ENCODE measurements at regions not wholly inside any gene's neighbourhood (a gene's known extent, or its start where the extent isn't known, plus 50 kb on each side); places are given as distances from the start of the nearest gene placed in this dataset.
"Not testable (repeated sequence)": the region's sequence is repeated elsewhere in the genome, so short reads cannot be mapped to it uniquely, and the experiment has no call there.

DNA sequence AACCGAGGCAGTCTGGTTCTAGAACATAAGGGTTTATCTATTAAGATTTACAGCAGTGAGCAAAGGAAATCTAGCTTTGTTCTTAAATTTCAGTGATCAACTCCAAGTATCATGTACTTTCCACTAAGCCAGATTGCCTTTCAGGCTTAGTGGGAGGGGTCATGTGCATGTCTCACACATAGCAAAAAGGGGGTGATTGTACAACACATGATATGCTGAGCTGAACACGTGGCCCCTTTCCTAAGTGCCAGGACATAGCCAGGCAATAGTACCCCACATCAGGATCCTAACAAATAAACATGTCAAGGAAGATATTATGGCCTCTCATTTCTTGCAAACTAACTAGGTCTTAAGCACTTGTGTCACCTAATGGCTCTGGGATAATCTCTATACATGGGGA lies 347.2 kb downstream of the C12orf75 start:
- H3K27ac ChIP-seq: no peak overlapping the region
- peaks cover under 1% of the 10 kb centered on the region for H3K4me1 ChIP-seq (ENCODE audit: insufficient read depth)
- no peaks in the 10 kb centered on the region for H3K27me3 ChIP-seq
- WGBS, 3 donors: 51 to 55% (median 55%) methylated on average over 2 of the region's 2 CpGs
- H3K4me3 ChIP-seq: no peak overlapping the region
- no peak for TF ChIP-seq POLR2A (IDR thresholded peaks at IDR 0.05)
- TF ChIP-seq, protein P1, sequence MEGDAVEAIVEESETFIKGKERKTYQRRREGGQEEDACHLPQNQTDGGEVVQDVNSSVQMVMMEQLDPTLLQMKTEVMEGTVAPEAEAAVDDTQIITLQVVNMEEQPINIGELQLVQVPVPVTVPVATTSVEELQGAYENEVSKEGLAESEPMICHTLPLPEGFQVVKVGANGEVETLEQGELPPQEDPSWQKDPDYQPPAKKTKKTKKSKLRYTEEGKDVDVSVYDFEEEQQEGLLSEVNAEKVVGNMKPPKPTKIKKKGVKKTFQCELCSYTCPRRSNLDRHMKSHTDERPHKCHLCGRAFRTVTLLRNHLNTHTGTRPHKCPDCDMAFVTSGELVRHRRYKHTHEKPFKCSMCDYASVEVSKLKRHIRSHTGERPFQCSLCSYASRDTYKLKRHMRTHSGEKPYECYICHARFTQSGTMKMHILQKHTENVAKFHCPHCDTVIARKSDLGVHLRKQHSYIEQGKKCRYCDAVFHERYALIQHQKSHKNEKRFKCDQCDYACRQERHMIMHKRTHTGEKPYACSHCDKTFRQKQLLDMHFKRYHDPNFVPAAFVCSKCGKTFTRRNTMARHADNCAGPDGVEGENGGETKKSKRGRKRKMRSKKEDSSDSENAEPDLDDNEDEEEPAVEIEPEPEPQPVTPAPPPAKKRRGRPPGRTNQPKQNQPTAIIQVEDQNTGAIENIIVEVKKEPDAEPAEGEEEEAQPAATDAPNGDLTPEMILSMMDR (IDR thresholded peaks at IDR 0.05): no peak
- no peak for TF ChIP-seq EP300 (IDR thresholded peaks at IDR 0.05)
- intact Hi-C loops (cut with DNase I): no loop called here
- DNase-seq: no peak
- no peaks in the 10 kb centered on the region for H3K36me3 ChIP-seq
- H3K9me3 ChIP-seq: no peaks in the 10 kb centered on the region

DNA sequence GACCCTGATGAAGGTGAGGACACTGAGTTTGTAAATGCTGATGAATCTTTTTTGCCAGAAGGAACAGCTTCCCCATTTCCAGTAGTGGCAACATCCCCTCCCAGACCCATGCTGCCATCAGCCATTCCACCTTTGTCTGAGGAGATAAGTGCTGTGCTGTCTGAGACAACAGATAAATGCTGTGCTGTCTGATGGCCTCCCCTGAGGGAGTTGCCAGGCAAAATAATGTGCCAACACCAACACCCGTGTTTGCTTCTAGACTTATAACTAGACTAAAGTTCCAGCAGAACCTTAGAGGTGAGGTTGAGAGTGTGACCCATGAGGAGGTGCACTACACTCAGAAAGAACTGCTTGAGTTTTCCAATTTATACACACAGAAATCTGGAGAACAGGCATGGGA lies 349.5 kb downstream of the C12orf75 start:
- no peak for TF ChIP-seq EP300 (IDR thresholded peaks at IDR 0.05)
- no peak for TF ChIP-seq POLR2A (IDR thresholded peaks at IDR 0.05)
- TF ChIP-seq, protein P1 (IDR thresholded peaks at IDR 0.05): no peak
- Histone ChIP-seq H3K4me3 (no peak overlapping the region), H3K27me3 (no peaks in the 10 kb centered on the region), H3K36me3 (no peaks in the 10 kb centered on the region), H3K4me1 (ENCODE audit: insufficient read depth) (no peaks in the 10 kb centered on the region), H3K27ac (no peak overlapping the region), H3K9me3 (no peaks in the 10 kb centered on the region)
- intact Hi-C loops (cut with DNase I): no loop called here
- no peak for DNase-seq
- 77 to 89% (median 78%) methylated on average over 1 of the region's 1 CpG for WGBS, 3 donors

DNA sequence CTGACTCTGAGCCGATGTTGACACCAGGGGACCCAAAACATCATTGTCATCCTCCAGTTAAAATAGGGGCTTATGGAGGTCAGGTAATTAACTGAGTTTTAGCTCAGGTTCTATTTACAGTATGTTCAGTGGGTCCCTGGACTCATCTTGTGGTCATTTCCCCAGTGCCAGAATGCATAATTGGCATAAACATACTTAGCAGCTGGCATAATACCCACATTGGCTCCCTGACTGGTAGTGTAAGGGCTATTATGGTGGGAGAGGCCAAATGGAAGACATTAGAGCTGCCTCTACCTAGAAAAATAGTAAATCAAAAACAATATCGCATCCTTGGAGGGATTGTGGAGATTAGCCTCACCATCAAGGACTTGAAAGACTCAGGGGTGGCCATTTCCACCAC lies 350.9 kb downstream of the C12orf75 start:
- intact Hi-C loops (cut with DNase I): no loop called here
- TF ChIP-seq, protein P1 (IDR thresholded peaks at IDR 0.05): no peak
- TF ChIP-seq POLR2A (IDR thresholded peaks at IDR 0.05): no peak
- TF ChIP-seq EP300 (IDR thresholded peaks at IDR 0.05): no peak
- no peaks in the 10 kb centered on the region for H3K27me3 ChIP-seq
- H3K4me3 ChIP-seq: no peak overlapping the region
- H3K36me3 ChIP-seq: no peaks in the 10 kb centered on the region
- H3K4me1 ChIP-seq (ENCODE audit: insufficient read depth): no peaks in the 10 kb centered on the region
- no peak for DNase-seq
- H3K27ac ChIP-seq: no peak overlapping the region
- H3K9me3 ChIP-seq: no peaks in the 10 kb centered on the region
- 93 to 96% (median 93%) methylated on average over 2 of the region's 2 CpGs for WGBS, 3 donors

DNA sequence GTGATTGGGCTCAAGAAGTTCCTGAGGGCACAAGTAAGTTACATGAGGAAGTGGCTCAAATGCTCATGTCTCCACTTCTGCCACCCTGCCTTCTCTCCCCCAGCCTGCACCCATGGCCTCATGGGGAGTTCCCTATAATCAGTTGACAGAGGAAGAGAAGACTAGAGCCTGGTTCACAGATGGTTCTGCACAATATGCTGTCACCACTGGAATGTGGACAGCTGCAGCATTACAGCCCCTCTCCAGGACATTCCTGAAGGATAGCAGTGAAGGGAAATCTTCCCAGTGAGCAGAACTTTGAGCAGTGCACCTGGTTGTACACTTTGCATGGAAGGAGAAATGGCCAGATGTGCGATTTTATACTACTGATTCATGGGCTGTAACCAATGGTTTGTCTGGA lies 352.3 kb downstream of the C12orf75 start:
- H3K27me3 ChIP-seq; H3K9me3 ChIP-seq; intact Hi-C loops (cut with DNase I); H3K36me3 ChIP-seq; H3K27ac ChIP-seq; DNase-seq; H3K4me1 ChIP-seq (ENCODE audit: insufficient read depth); H3K4me3 ChIP-seq: not testable (repeated sequence)
- 66 to 83% (median 80%) methylated on average over 1 of the region's 1 CpG for WGBS, 3 donors

DNA sequence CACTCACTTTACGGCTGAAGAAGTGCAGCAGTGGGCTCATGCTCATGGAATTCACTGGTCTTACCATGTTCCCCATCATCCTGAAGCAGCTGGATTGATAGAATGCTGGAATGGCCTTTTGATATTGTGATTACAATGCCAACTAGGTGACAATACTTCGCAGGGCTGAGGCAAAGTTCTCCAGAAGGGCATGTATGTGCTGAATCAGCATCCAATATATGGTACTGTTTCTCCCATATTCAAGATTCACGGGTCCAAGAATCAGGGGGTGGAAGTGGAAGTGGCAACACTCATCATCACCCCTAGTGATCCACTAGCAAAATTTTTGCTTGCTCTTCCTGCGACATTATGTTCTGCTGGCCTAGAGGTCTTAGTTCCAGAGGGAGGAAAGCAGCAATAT lies 353.3 kb downstream of the C12orf75 start:
- H3K27me3 ChIP-seq; H3K27ac ChIP-seq; intact Hi-C loops (cut with DNase I); DNase-seq; H3K4me3 ChIP-seq; H3K4me1 ChIP-seq (ENCODE audit: insufficient read depth); H3K36me3 ChIP-seq; H3K9me3 ChIP-seq: not testable (repeated sequence)
- WGBS, 3 donors: 93 to 99% (median 98%) methylated on average over 4 of the region's 4 CpGs

DNA sequence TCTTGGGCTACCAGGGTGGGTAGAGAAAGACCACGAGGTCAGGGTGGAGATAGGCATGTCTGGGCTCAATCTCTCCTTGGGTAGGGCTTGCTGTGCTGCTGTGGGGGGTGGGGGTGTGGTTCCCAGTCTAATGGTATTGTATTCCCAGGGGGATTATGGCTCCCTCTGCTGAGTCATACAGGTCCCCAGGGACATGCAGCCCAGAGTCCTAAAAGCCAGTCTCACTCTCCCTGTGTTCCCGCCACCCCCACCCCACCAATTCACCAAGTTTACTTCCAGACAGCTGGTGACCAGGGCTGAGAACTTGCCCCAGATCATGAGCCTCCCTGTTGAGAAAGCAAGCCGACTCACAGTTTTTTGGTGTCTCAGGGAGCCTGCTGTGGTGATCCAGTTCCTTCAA lies 367.6 kb downstream of the C12orf75 start:
- TF ChIP-seq POLR2A (IDR thresholded peaks at IDR 0.05): no peak
- TF ChIP-seq EP300 (IDR thresholded peaks at IDR 0.05): no peak
- TF ChIP-seq, protein P1 (IDR thresholded peaks at IDR 0.05): no peak
- WGBS, 3 donors: 83 to 92% (median 83%) methylated on average over 3 of the region's 3 CpGs

More for the DNA sequence above, 367.6 kb downstream of the C12orf75 start:
- Histone ChIP-seq H3K27me3 (no peaks in the 10 kb centered on the region), H3K36me3 (no peaks in the 10 kb centered on the region), H3K4me1 (ENCODE audit: insufficient read depth) (no peaks in the 10 kb centered on the region), H3K4me3 (no peak overlapping the region), H3K9me3 (no peaks in the 10 kb centered on the region), H3K27ac (no peak overlapping the region)
- no peak for DNase-seq
- intact Hi-C loops (cut with DNase I): no loop called here

Measured in ovary (tissue), 7 donors.